AG09309 (cell line): ENCODE measurements at regions not wholly inside any gene's neighbourhood (a gene's known extent, or its start where the extent isn't known, plus 50 kb on each side); places are given as distances from the start of the nearest gene placed in this dataset.

Experiments used
- DNase-seq: peaks from one replicate; pipeline ENCODE4 v3.0.0-alpha.2; 2010; ENCODE audit warnings: low read depth
- H3K4me3 ChIP-seq: 2 replicates; pipeline ENCODE4 v1.5.1; 2011; ENCODE audit warnings: mild to moderate bottlenecking, low read depth, low read length, moderate library complexity; ENCODE audit not compliant: control insufficient read depth
- TF ChIP-seq, protein P1 (sequence below): IDR thresholded peaks from 2 replicates; pipeline ENCODE4 v1.5.1; 2011; ENCODE audit warnings: mild to moderate bottlenecking, low read depth, low read length, inconsistent platforms; ENCODE audit not compliant: insufficient read depth, control insufficient read depth; ENCODE audit errors: missing control alignments

- TF ChIP-seq, protein P1, sequence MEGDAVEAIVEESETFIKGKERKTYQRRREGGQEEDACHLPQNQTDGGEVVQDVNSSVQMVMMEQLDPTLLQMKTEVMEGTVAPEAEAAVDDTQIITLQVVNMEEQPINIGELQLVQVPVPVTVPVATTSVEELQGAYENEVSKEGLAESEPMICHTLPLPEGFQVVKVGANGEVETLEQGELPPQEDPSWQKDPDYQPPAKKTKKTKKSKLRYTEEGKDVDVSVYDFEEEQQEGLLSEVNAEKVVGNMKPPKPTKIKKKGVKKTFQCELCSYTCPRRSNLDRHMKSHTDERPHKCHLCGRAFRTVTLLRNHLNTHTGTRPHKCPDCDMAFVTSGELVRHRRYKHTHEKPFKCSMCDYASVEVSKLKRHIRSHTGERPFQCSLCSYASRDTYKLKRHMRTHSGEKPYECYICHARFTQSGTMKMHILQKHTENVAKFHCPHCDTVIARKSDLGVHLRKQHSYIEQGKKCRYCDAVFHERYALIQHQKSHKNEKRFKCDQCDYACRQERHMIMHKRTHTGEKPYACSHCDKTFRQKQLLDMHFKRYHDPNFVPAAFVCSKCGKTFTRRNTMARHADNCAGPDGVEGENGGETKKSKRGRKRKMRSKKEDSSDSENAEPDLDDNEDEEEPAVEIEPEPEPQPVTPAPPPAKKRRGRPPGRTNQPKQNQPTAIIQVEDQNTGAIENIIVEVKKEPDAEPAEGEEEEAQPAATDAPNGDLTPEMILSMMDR = no peak
- no peak for DNase-seq
- H3K4me3 ChIP-seq = no peak overlapping the region
These were observed 94.6 kb downstream of the ING1 start for GRCh38 chr13:110808138-110808537.

DNA sequence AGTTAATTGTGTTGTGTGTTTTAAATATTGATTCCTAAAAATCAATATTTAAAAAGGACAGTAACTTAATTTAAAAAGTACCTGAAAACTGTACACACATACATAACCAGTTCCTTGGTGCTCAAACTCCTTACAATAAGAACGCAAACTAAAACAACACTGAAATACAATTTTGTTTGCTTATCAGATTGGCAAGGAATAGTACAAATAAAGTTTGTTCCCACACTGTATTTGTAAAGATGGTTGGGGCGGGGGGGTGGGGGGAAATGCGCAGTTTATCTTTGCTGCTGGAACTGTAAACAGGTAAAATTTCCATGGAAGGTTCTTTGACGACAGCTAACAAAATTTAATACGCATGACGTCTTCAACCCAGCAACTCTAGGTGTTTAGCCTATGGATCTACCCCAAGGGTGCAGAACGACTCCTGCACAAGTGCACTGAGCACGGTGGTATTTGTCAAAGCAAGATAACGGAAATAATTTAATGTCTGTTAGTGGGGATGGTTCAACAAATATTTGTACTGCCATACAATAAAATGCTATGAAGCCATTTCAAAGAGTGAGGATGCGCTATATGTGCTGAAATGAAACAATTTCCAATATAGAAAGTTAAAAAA is 96.5 kb downstream of the ING1 start:
- H3K4me3 ChIP-seq = no peak overlapping the region
- no peak for DNase-seq
- TF ChIP-seq, protein P1 = no peak

DNA sequence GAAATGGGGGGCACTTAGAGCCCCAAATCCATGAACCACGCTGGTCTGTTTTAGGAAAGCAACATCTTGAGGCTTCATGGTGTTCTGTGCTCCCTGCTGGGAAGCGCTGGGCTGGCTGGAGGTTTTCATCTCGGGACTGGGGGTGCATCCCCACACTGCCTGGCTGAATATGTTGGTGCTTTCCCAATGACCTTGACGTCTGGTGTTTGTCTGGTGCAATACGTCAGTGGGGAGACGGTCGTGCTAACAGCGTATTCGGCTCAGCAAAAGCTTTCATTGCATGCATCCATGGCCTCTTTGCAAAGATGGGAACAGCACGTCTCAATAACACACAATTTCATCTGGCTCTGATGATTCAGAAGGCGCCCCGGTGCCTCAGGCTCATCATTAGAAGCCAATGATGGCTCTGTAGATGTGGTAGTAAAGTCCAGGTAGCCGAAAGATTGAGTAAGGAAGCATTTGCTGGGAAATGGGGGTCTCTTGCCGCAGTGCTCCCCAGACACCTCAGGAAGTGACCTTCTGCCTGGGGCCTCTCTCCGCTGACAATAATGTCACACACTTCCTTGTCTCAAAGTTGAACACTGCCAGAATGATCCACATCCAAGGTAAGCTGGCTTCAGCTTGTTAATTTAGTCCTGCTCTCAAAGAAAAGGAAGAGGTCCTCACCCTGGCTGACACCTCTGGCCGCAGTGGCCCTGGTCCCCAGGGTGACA is 97.7 kb downstream of the ING1 start:
- no peak for DNase-seq
- no peak overlapping the region for H3K4me3 ChIP-seq
- TF ChIP-seq, protein P1 = no peak

- no peak for DNase-seq
- TF ChIP-seq, protein P1 = no peak
- H3K4me3 ChIP-seq = no peak overlapping the region
These were observed 98.2 kb downstream of the ING1 start for GRCh38 chr13:110811771-110812120.

GRCh38 chr13:110812121-110812868 is 98.8 kb downstream of the ING1 start:
- no peak for DNase-seq
- TF ChIP-seq, protein P1 = peak; percentile 4

DNA sequence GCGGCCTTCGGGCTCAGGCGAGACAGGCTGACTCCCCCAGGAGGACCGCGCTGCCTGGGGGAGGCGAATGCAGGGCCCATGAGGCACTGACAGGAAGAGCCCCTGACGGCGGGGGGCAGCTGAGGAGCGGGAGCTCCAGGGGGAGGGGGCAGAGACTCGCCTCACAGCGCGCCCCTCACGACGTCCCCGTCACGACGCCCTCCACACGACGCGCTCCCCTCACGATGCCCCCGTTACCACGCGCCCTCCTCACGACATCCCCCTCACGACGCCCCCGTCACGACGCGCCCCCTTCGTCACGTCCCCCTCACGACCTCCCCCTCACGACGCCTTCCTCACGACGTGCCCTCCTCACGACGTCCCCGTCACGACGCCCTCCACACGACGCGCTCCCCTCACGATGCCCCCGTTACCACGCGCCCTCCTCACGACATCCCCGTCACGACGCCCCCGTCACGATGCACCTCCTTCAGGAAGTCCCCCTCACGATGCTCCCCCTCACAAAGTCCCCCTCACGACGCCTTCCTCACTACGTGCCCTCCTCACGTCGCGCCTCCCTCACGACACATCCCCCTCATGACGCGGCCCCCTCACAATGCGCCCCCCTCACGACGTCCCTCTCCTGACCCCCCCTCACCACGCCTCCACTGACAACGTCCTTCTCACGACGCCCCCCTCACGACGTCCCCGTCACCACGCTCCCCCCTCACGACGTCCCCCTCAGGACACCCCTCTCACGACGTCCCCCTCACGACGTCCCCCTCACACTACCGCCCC is 99.6 kb downstream of the ING1 start:
- no peak for DNase-seq
- H3K4me3 ChIP-seq = no peak overlapping the region; the same call in 1 of the 2 replicates
- TF ChIP-seq, protein P1 = no peak

More at GRCh38 chr13:110812121-110812868, 98.8 kb downstream of the ING1 start:
- peak overlapping the region; percentile 23 for H3K4me3 ChIP-seq
